ENCODE measurements at regions not wholly inside any gene's neighbourhood (a gene's known extent, or its start where the extent isn't known, plus 50 kb on each side); places are given as distances from the start of the nearest gene placed in this dataset.

GRCh38 chr19:28074773-28075172 lies 1138.2 kb downstream of the UQCRFS1 start:
- Histone ChIP-seq H3K27me3 (replicated peaks; ENCODE audit: insufficient read depth) (no peaks in the 10 kb centered on the region), H3K4me3 (no peak overlapping the region), H3K27ac (no peak overlapping the region), H3K36me3 (no peaks in the 10 kb centered on the region), H3K9me3 (no peaks in the 10 kb centered on the region), H3K4me1 (ENCODE audit: control insufficient read depth in 1 of 2, low read depth in 2 of 2) (no peaks in the 10 kb centered on the region)
- TF ChIP-seq, protein P1, sequence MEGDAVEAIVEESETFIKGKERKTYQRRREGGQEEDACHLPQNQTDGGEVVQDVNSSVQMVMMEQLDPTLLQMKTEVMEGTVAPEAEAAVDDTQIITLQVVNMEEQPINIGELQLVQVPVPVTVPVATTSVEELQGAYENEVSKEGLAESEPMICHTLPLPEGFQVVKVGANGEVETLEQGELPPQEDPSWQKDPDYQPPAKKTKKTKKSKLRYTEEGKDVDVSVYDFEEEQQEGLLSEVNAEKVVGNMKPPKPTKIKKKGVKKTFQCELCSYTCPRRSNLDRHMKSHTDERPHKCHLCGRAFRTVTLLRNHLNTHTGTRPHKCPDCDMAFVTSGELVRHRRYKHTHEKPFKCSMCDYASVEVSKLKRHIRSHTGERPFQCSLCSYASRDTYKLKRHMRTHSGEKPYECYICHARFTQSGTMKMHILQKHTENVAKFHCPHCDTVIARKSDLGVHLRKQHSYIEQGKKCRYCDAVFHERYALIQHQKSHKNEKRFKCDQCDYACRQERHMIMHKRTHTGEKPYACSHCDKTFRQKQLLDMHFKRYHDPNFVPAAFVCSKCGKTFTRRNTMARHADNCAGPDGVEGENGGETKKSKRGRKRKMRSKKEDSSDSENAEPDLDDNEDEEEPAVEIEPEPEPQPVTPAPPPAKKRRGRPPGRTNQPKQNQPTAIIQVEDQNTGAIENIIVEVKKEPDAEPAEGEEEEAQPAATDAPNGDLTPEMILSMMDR (IDR thresholded peaks at IDR 0.05): no peak
- DNase-seq (ENCODE audit: low spot score) (no peak), ATAC-seq (ENCODE audit: insufficient number of reproducible peaks, low FRiP score, low read depth) (no peak)

DNA sequence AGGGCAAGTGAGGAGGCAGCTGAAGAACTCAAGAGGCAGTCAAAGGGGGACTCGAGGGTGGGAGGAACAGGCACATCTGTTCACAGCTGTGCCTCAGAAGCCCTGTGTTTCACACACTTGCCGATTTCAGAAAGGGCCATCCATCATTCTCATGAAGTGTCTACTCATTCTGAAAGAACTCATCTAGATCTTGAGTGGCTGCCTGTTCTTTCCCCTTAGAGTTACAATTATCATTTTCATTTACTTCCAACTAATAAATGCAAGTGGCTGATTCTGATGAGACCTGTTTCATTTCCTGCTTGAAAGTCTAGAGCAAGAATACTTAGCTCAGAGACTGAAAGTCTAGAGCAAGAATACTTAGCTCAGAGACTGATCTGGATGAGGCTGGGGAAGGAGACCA lies 1145.1 kb downstream of the UQCRFS1 start:
- no peak overlapping the region for H3K4me3 ChIP-seq
- TF ChIP-seq, protein P1 (IDR thresholded peaks at IDR 0.05): no peak

DNA sequence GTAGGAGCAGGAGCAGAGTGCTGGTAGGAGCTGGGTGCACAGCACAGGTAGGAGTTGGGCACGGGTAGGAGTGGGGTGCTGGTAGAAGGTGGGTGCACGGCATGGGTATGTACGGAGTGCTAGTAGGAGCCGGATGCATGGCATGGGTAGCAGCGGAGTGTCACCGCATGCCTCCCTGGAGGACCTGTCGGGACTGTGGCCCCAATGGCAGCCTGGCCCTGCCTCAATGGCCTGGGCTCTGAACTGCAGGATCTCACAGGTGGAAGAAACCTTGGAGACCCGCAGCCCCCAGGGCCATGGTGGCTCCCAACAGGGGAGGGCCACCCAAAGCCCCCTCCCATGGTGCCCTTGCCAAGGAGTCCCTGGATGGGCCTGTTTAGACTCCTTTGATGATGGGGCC lies 1146.0 kb downstream of the UQCRFS1 start:
- Histone ChIP-seq H3K36me3 (no peaks in the 10 kb centered on the region), H3K9me3 (no peaks in the 10 kb centered on the region), H3K27me3 (replicated peaks; ENCODE audit: insufficient read depth) (no peaks in the 10 kb centered on the region), H3K4me1 (ENCODE audit: control insufficient read depth in 1 of 2, low read depth in 2 of 2) (no peaks in the 10 kb centered on the region), H3K4me3 (no peak overlapping the region), H3K27ac (no peak overlapping the region)
- no peak for DNase-seq (ENCODE audit: low spot score)
- TF ChIP-seq, protein P1 (IDR thresholded peaks at IDR 0.05): no peak
- ATAC-seq (ENCODE audit: insufficient number of reproducible peaks, low FRiP score, low read depth): no peak

More for the DNA sequence above, 1145.1 kb downstream of the UQCRFS1 start:
- no peaks in the 10 kb centered on the region for H3K4me1 ChIP-seq (ENCODE audit: control insufficient read depth in 1 of 2, low read depth in 2 of 2)
- ATAC-seq (ENCODE audit: insufficient number of reproducible peaks, low FRiP score, low read depth): no peak
- H3K9me3 ChIP-seq: no peaks in the 10 kb centered on the region
- no peaks in the 10 kb centered on the region for H3K36me3 ChIP-seq
- no peak overlapping the region for H3K27ac ChIP-seq
- no peak for DNase-seq (ENCODE audit: low spot score)
- H3K27me3 ChIP-seq (replicated peaks; ENCODE audit: insufficient read depth): no peaks in the 10 kb centered on the region

GRCh38 chr19:28066161-28066560 lies 1146.8 kb downstream of the UQCRFS1 start:
- ATAC-seq (ENCODE audit: insufficient number of reproducible peaks, low FRiP score, low read depth): no peak
- no peak for DNase-seq (ENCODE audit: low spot score)
- H3K27me3 ChIP-seq (replicated peaks; ENCODE audit: insufficient read depth): no peaks in the 10 kb centered on the region
- TF ChIP-seq, protein P1 (IDR thresholded peaks at IDR 0.05): no peak
- no peaks in the 10 kb centered on the region for H3K36me3 ChIP-seq
- no peaks in the 10 kb centered on the region for H3K9me3 ChIP-seq
- no peaks in the 10 kb centered on the region for H3K4me1 ChIP-seq (ENCODE audit: control insufficient read depth in 1 of 2, low read depth in 2 of 2)
- no peak overlapping the region for H3K4me3 ChIP-seq
- no peak overlapping the region for H3K27ac ChIP-seq

DNA sequence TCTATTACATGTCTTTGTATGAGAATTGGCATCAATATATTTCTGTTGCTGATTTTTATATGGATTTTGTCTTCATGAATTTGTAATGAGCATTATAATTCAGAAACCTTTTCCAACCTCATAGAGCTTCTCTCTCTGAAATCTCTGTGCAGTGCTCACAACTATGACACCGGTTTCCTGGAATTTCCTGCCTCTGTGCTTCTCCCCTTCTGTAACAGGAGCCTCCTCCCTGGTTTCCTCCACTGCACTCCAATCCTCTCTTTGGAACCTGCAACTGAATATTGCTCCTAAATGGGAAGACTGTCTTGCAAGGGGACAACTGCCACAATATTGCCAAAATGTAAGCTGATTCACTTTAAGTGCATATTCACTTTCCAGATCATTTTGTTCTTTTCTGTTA lies 1147.9 kb downstream of the UQCRFS1 start:
- Histone ChIP-seq H3K4me3 (no peak overlapping the region), H3K36me3 (no peaks in the 10 kb centered on the region), H3K27ac (no peak overlapping the region), H3K4me1 (ENCODE audit: control insufficient read depth in 1 of 2, low read depth in 2 of 2) (no peaks in the 10 kb centered on the region), H3K9me3 (no peaks in the 10 kb centered on the region), H3K27me3 (replicated peaks; ENCODE audit: insufficient read depth) (no peaks in the 10 kb centered on the region)
- TF ChIP-seq, protein P1 (IDR thresholded peaks at IDR 0.05): no peak
- DNase-seq (ENCODE audit: low spot score) (no peak), ATAC-seq (ENCODE audit: insufficient number of reproducible peaks, low FRiP score, low read depth) (no peak)
